A549 (cell line): ENCODE measurements at regions not wholly inside any gene's neighbourhood (a gene's known extent, or its start where the extent isn't known, plus 50 kb on each side); places are given as distances from the start of the nearest gene placed in this dataset.

ENCODE experiments used
- ATAC-seq, 2 experiments: fragments of 200-7000 bp in 1 of 2; fragments of >200 bp in 1 of 2; cut with Nextera tagmentation in 1 of 2; cut with Tn5 transposase in 1 of 2; 3 replicates each; pipeline versions ENCODE4 v1.8.0 to v1.9.1; 2018 to 2020; ENCODE audit warnings: mild to moderate bottlenecking in 1 of 2, moderate library complexity in 1 of 2
- CTCF ChIA-PET: fragments of 300-600 bp; sonication (Branson Sonifier 250); formaldehyde crosslinking; extraction: SDS; loops from one replicate; lab custom pipeline; 2021; ENCODE audit warnings: antibody characterized with exemption, inconsistent platforms; lab: Yijun Ruan, JAX
- POLR2A ChIA-PET: fragments of 350-600 bp; formaldehyde crosslinking; extraction: SDS; loops from one replicate; lab custom pipeline; 2021; ENCODE audit warnings: antibody characterized with exemption, inconsistent platforms; lab: Yijun Ruan, JAX
- DNase-seq, 2 experiments: peaks; one replicate each; pipeline versions ENCODE4 v3.0.0 to v3.0.0-alpha.2; 2011 to 2016; ENCODE audit warnings: low read depth in 1 of 2, low spot score in 1 of 2
- FAIRE-seq: peaks from 2 replicates; lab custom pipeline; 2011; peaks lifted over from hg19 to GRCh38; lab: Jason Lieb, UNC
- H3K27ac ChIP-seq, 2 experiments: fragments of >200 bp; sonication (Bioruptor Twin); formaldehyde crosslinking; 3 replicates each; pipeline ENCODE4 v1.5.1; 2016 to 2017
- H3K4me1 ChIP-seq: fragments of >200 bp; sonication (Bioruptor Twin); formaldehyde crosslinking; 3 replicates; pipeline ENCODE4 v1.6.1; 2016
- H3K4me2 ChIP-seq: fragments of >200 bp; sonication (Bioruptor Twin); formaldehyde crosslinking; 3 replicates; pipeline ENCODE4 v1.6.1; 2016
- H3K4me3 ChIP-seq: fragments of >200 bp; sonication (Bioruptor Twin); formaldehyde crosslinking; 3 replicates; pipeline ENCODE4 v1.5.1; 2016
- H3K9me3 ChIP-seq: fragments of >200 bp; sonication (Bioruptor Twin); formaldehyde crosslinking; 3 replicates; pipeline ENCODE4 v1.6.1; 2016
- BHLHE40 ChIP-seq: IDR thresholded peaks from 2 replicates; pipeline ENCODE4 v1.6.1; 2012; ENCODE audit warnings: low read depth, low read length, inconsistent platforms
- CBX8 ChIP-seq: fragments of 200-600 bp; sonication (generic); IDR thresholded peaks from 2 replicates; pipeline ENCODE4 v1.6.1; 2016
- CHD4 ChIP-seq: fragments of 200-600 bp; sonication (generic); IDR thresholded peaks from 2 replicates; pipeline ENCODE4 v1.6.1; 2016; ENCODE audit warnings: antibody characterized with exemption, mild to moderate bottlenecking, borderline replicate concordance
- ELK1 ChIP-seq: fragments of 150-350 bp; IDR thresholded peaks from 2 replicates; pipeline ENCODE4 v1.6.1; 2014; ENCODE audit warnings: low read depth, mild to moderate bottlenecking, low read length
- EP300 ChIP-seq, 2 experiments: fragments of >200 bp; sonication (Bioruptor Twin); formaldehyde crosslinking; IDR thresholded peaks; 2 replicates in 1 of 2; 3 replicates in 1 of 2; pipeline ENCODE4 v1.6.1; 2016 to 2017
- GATA3 ChIP-seq: IDR thresholded peaks from 2 replicates; pipeline ENCODE4 v1.6.1; 2012; ENCODE audit warnings: borderline replicate concordance
- HDAC2 ChIP-seq: fragments of 200-600 bp; sonication (generic); IDR thresholded peaks from 2 replicates; pipeline ENCODE4 v1.6.1; 2016
- HEYL ChIP-seq: fragments of 250-450 bp; sonication (Bioruptor Pico); IDR thresholded peaks from 2 replicates; pipeline ENCODE4 v1.8.0; 2021; ENCODE audit warnings: mild to moderate bottlenecking, moderate library complexity
- HMGXB4 ChIP-seq: fragments of 250-450 bp; sonication (Bioruptor Pico); IDR thresholded peaks from 2 replicates; pipeline ENCODE4 v1.5.0; 2021; ENCODE audit warnings: mild to moderate bottlenecking, moderate library complexity, borderline replicate concordance
- HOXB5 ChIP-seq: fragments of 250-450 bp; sonication (Bioruptor Pico); IDR thresholded peaks from 2 replicates; pipeline ENCODE4 v1.5.0; 2020; ENCODE audit warnings: mild to moderate bottlenecking, moderate library complexity
- JUN ChIP-seq, 2 experiments: fragments of >200 bp; sonication (Bioruptor Twin); formaldehyde crosslinking; IDR thresholded peaks; 2 replicates in 1 of 2; 3 replicates in 1 of 2; pipeline ENCODE4 v1.6.1; 2016 to 2017
- JUNB ChIP-seq: fragments of >200 bp; sonication (Bioruptor Twin); formaldehyde crosslinking; IDR thresholded peaks from 2 replicates; pipeline ENCODE4 v1.6.1; 2016
- MAFK ChIP-seq: fragments of 450-650 bp; IDR thresholded peaks from 2 replicates; pipeline ENCODE4 v1.6.1; 2014; ENCODE audit not compliant: partially characterized antibody
- MYC ChIP-seq: IDR thresholded peaks from 2 replicates; pipeline ENCODE4 v1.6.1; 2012; ENCODE audit warnings: mild to moderate bottlenecking, inconsistent platforms, low read length, improper control_type of control experiment, borderline replicate concordance
- NPAS2 ChIP-seq: fragments of 250-450 bp; sonication (Bioruptor Pico); IDR thresholded peaks from 2 replicates; pipeline ENCODE4 v1.8.0; 2022; ENCODE audit warnings: mild to moderate bottlenecking, moderate library complexity, borderline replicate concordance
- NR3C1 ChIP-seq: fragments of >200 bp; sonication (Bioruptor Twin); formaldehyde crosslinking; IDR thresholded peaks from 3 replicates; pipeline ENCODE4 v1.6.1; 2017
- POLR2A ChIP-seq: IDR thresholded peaks from 2 replicates; pipeline ENCODE4 v1.6.1; 2012; ENCODE audit warnings: mild to moderate bottlenecking, low read length
- RAD21 ChIP-seq, 2 experiments: fragments of >200 bp in 1 of 2; sonication (Bioruptor Twin) in 1 of 2; formaldehyde crosslinking in 1 of 2; IDR thresholded peaks in 1 of 2; conservative IDR thresholded peaks in 1 of 2; 2 replicates in 1 of 2; 3 replicates in 1 of 2; pipeline ENCODE4 v1.6.1; 2012 to 2018; ENCODE audit warnings: inconsistent platforms in 1 of 2
- RFX5 ChIP-seq: fragments of 450-650 bp; IDR thresholded peaks from 2 replicates; pipeline ENCODE4 v1.7.1; 2014; ENCODE audit warnings: antibody characterized with exemption, mild to moderate bottlenecking, moderate library complexity
- SMC3 ChIP-seq: fragments of >200 bp; sonication (Bioruptor Twin); formaldehyde crosslinking; IDR thresholded peaks from 3 replicates; pipeline ENCODE4 v1.6.1; 2018; ENCODE audit warnings: inconsistent platforms
- TFCP2L1 ChIP-seq: fragments of 250-450 bp; sonication (Bioruptor Pico); IDR thresholded peaks from 2 replicates; pipeline ENCODE4 v1.5.0; 2021; ENCODE audit warnings: mild to moderate bottlenecking
- TP53 ChIP-seq: fragments of 250-450 bp; sonication (Bioruptor Pico); IDR thresholded peaks from 2 replicates; pipeline ENCODE4 v1.5.0; 2021; ENCODE audit warnings: mild to moderate bottlenecking, moderate library complexity
- ZNF302 ChIP-seq: fragments of 250-450 bp; sonication (Bioruptor Pico); IDR thresholded peaks from 2 replicates; pipeline ENCODE4 v1.9.0; 2021; ENCODE audit warnings: inconsistent platforms, mild to moderate bottlenecking, moderate library complexity
- ZSCAN20 ChIP-seq: fragments of 250-450 bp; sonication (Bioruptor Pico); IDR thresholded peaks from 2 replicates; pipeline ENCODE4 v1.8.0; 2022; ENCODE audit warnings: mild to moderate bottlenecking, moderate library complexity
- WGBS: methylation state at CpG from one replicate; pipeline ENCODE4 v1.1.6; 2017; ENCODE audit errors: missing lambda C conversion rate; 5-methylcytosine and 5-hydroxymethylcytosine counted together
- TF ChIP-seq, protein P1 (sequence below): IDR thresholded peaks from 2 replicates; pipeline ENCODE4 v1.6.1; 2012
- TF ChIP-seq, protein P2 (sequence below): IDR thresholded peaks from 2 replicates; pipeline ENCODE4 v1.6.1; 2012

DNA sequence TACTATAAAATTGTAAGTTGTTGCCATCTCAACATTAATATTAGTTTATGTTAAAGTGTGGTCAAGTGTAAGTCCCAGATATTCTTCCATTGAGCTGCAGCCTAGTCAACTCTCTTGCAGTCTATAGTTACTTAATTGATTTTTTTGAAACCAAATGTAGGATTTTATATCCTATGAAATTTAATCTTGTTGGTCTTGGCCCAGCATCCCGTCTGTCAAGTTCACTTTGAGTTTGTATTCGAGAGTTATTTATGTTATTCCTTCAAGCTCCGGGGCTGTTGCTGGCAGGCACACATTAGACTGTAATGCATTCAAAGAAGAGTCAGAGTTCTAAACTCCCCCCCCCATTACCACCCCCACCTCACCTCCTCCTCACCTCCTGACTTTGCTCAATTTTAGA lies 71.0 kb upstream of the SPACA1 start:
- no peaks in the 10 kb centered on the region for H3K9me3 ChIP-seq
- H3K4me2 ChIP-seq: no peak overlapping the region
- no peaks in the 10 kb centered on the region for H3K4me1 ChIP-seq
- CTCF ChIA-PET: no interaction called here
- DNase-seq: no peak
- no peak for FAIRE-seq
- POLR2A ChIA-PET: no interaction called here
- no peak overlapping the region for H3K27ac ChIP-seq
- no peak overlapping the region for H3K4me3 ChIP-seq
- ATAC-seq: no peak
- TF ChIP-seq CHD4 (no peak), ZSCAN20 (CRISPR knock-in tag) (no peak)
- WGBS: 23% methylated on average over 3 of the region's 3 CpGs

GRCh38 chr6:87975561-87975960 lies 72.1 kb upstream of the SPACA1 start:
- TF ChIP-seq ELK1 (no peak), GATA3 (no peak), HDAC2 (no peak), HMGXB4 (no peak), BHLHE40 (no peak), POLR2A (no peak), ZNF302 (CRISPR knock-in tag) (no peak), MAFK (no peak), EP300 (IDR thresholded peaks at IDR 0.05) (no peak), SMC3 (no peak), TP53 (CRISPR knock-in tag) (no peak)
- ChIA-PET CTCF (no interaction called here), POLR2A (no interaction called here)
- Histone ChIP-seq H3K9me3 (no peaks in the 10 kb centered on the region), H3K27ac (no peak overlapping the region), H3K4me3 (no peak overlapping the region), H3K4me1 (no peaks in the 10 kb centered on the region), H3K4me2 (no peak overlapping the region)
- ATAC-seq: no peak
- no peak for FAIRE-seq
- no peak for DNase-seq
- 63% methylated on average over 2 of the region's 2 CpGs for WGBS

- TF ChIP-seq SMC3: no peak
- no peak for TF ChIP-seq RAD21 (conservative IDR thresholded peaks at IDR 0.05 in 1 of 2, IDR thresholded peaks at IDR 0.05 in 1 of 2)
- no peak for TF ChIP-seq HDAC2
- TF ChIP-seq, protein P1, sequence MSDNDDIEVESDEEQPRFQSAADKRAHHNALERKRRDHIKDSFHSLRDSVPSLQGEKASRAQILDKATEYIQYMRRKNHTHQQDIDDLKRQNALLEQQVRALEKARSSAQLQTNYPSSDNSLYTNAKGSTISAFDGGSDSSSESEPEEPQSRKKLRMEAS: no peak
- no peak for TF ChIP-seq MYC
- TF ChIP-seq JUNB: no peak
- TF ChIP-seq TFCP2L1 (CRISPR knock-in tag): no peak
- no peak for TF ChIP-seq NPAS2 (CRISPR knock-in tag)
- no peak for TF ChIP-seq HOXB5 (CRISPR knock-in tag)
- no peak for TF ChIP-seq HEYL
- TF ChIP-seq POLR2A: no peak
- no peak for TF ChIP-seq JUN (IDR thresholded peaks at IDR 0.05)
- TF ChIP-seq RFX5: no peak
- TF ChIP-seq CBX8: no peak
- TF ChIP-seq NR3C1: no peak
- TF ChIP-seq, protein P2, sequence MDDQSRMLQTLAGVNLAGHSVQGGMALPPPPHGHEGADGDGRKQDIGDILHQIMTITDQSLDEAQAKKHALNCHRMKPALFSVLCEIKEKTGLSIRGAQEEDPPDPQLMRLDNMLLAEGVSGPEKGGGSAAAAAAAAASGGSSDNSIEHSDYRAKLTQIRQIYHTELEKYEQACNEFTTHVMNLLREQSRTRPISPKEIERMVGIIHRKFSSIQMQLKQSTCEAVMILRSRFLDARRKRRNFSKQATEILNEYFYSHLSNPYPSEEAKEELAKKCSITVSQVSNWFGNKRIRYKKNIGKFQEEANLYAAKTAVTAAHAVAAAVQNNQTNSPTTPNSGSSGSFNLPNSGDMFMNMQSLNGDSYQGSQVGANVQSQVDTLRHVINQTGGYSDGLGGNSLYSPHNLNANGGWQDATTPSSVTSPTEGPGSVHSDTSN: no peak
- DNase-seq: no peak
- ATAC-seq: no peak
- no peak overlapping the region for H3K4me3 ChIP-seq
- FAIRE-seq: no peak
- ChIA-PET CTCF (no interaction called here), POLR2A (no interaction called here)
- H3K4me1 ChIP-seq: no peaks in the 10 kb centered on the region
- H3K9me3 ChIP-seq: no peaks in the 10 kb centered on the region
- H3K27ac ChIP-seq: no peak overlapping the region
- no peak overlapping the region for H3K4me2 ChIP-seq
Measured at GRCh38 chr6:87972279-87972678, 75.4 kb upstream of the SPACA1 start.
